Keratinocyte (primary cell): ENCODE measurements at regions not wholly inside any gene's neighbourhood (a gene's known extent, or its start where the extent isn't known, plus 50 kb on each side); places are given as distances from the start of the nearest gene placed in this dataset.

Experiments used
- CTCF ChIP-seq, 3 experiments: IDR thresholded peaks in 1 of 3; conservative IDR thresholded peaks in 1 of 3; optimal IDR thresholded peaks in 1 of 3; 2 replicates in 2 of 3; 3 replicates in 1 of 3; pipeline versions ENCODE3 to v1.5.1; 2011; ENCODE audit warnings: low read length in 3 of 3, mild to moderate bottlenecking in 3 of 3, moderate library complexity in 2 of 3, control low read depth in 1 of 3, inconsistent platforms in 1 of 3; ENCODE audit not compliant: insufficient read depth in 2 of 3; ENCODE audit errors: extremely low read depth in 1 of 3
- EZH2 ChIP-seq: IDR thresholded peaks from one replicate; pipeline ENCODE4 v1.6.1; 2012; ENCODE audit warnings: inconsistent platforms, mild to moderate bottlenecking, low read length, moderate library complexity

- TF ChIP-seq CTCF (optimal IDR thresholded peaks at IDR 0.05 in 1 of 3, IDR thresholded peaks at IDR 0.05 in 1 of 3, conservative IDR thresholded peaks at IDR 0.05 in 1 of 3; ENCODE audit: extremely low read depth in 1 of 3, insufficient read depth in 2 of 3, low read length in 3 of 3) (no peak), EZH2 (no peak)
Measured at GRCh38 chr10:14389981-14390590, 59.4 kb upstream of the FRMD4A start.
